ENCODE measurements at regions not wholly inside any gene's neighbourhood (a gene's known extent, or its start where the extent isn't known, plus 50 kb on each side); places are given as distances from the start of the nearest gene placed in this dataset.

DNA sequence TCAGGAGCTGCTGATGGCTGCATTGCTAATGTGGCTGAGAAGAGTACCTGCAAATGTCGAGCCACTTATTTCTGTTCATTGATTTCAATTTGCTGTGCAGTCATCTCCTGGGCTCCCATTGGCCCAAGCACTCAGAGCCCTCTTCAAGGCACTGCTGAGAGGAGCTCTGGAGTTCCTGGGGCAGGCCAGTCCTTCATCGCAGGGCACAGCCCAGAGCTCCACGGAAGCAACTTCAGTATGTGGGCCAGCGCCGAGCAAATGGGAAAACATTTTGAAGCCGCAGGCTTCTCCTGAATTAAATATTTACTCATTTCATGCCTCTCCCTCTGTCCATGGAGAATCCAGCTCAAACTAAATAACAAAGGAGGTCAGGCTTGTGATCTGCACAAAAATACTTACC lies 383.3 kb downstream of the BCOR start:
- 100% methylated on average over 3 of the region's 6 CpGs; no CpG with 5 or more reads in 1 of the 2 experiments for WGBS, 2 experiments (ENCODE audit: insufficient coverage in 2 of 2)

DNA sequence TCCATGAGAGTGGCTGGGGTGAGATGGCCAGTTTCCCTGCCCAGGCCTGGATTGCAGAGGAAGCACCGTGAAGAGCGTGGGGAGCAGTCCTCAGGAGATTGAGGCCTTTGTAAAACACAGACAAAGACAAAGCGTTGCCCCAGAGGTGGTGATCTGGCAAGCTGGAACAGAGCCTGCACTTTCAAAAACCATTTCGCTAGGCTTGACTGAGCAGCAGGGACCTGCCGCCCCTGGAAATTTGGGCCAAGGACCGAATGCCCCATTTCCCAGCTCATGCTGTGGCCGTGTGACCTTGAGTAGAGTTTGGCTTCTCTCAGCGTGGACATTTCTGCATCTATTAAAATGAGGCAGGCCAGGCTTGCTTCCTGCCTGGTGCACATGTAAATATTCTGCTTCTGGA lies 381.4 kb downstream of the BCOR start:
- Histone ChIP-seq H3K27ac (ENCODE audit: low read depth, low read length, severe bottlenecking) (no peak overlapping the region), H3K4me3 (ENCODE audit: extremely low read depth, insufficient read depth, low read length, poor library complexity, severe bottlenecking) (no peak overlapping the region), H3K9me3 (ENCODE audit: control insufficient read depth, low read length) (no peaks in the 10 kb centered on the region), H3K36me3 (ENCODE audit: control insufficient read depth, insufficient read depth, low read length) (no peaks in the 10 kb centered on the region), H3K4me1 (ENCODE audit: control insufficient read depth, insufficient read depth, low read length, poor library complexity, severe bottlenecking) (no peaks in the 10 kb centered on the region)
- 60 to 87% methylated on average over 2 to 8 of the region's 8 CpGs for WGBS, 2 experiments (ENCODE audit: insufficient coverage in 2 of 2)

More for the DNA sequence above, 383.3 kb downstream of the BCOR start:
- no peaks in the 10 kb centered on the region for H3K4me1 ChIP-seq (ENCODE audit: control insufficient read depth, insufficient read depth, low read length, poor library complexity, severe bottlenecking)
- no peak overlapping the region for H3K27ac ChIP-seq (ENCODE audit: low read depth, low read length, severe bottlenecking)
- no peaks in the 10 kb centered on the region for H3K9me3 ChIP-seq (ENCODE audit: control insufficient read depth, low read length)
- H3K36me3 ChIP-seq (ENCODE audit: control insufficient read depth, insufficient read depth, low read length) = no peaks in the 10 kb centered on the region
- H3K4me3 ChIP-seq (ENCODE audit: extremely low read depth, insufficient read depth, low read length, poor library complexity, severe bottlenecking) = no peak overlapping the region

GRCh38 chrX:39716802-39717540 lies 380.8 kb downstream of the BCOR start:
- no peaks in the 10 kb centered on the region for H3K4me1 ChIP-seq (ENCODE audit: control insufficient read depth, insufficient read depth, low read length, poor library complexity, severe bottlenecking)
- H3K36me3 ChIP-seq (ENCODE audit: control insufficient read depth, insufficient read depth, low read length) = no peaks in the 10 kb centered on the region
- no peak overlapping the region for H3K4me3 ChIP-seq (ENCODE audit: extremely low read depth, insufficient read depth, low read length, poor library complexity, severe bottlenecking)
- H3K9me3 ChIP-seq (ENCODE audit: control insufficient read depth, low read length) = no peaks in the 10 kb centered on the region
- WGBS, 2 experiments (ENCODE audit: insufficient coverage in 2 of 2) = no CpG with 5 or more reads among the region's 6 CpGs
- no peak overlapping the region for H3K27ac ChIP-seq (ENCODE audit: low read depth, low read length, severe bottlenecking)

DNA sequence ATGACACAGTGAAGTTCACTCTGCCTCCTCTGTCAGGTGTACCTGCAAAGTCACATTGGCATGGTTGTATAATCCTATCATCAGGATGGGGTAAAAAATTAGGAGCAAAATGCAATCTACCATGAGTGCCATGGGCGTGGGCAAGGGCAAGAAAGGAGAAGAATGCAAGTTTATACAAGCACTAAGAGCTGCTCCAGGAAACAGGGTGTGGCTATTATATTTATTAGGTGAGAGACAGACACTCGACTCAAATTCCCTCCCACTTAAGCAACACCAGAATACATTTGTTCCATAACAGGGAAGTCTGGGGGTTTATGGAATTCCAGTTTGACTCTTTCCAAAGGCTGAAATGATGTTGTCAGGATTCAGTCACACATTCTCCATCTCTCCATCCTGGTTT lies 378.8 kb downstream of the BCOR start:
- H3K27ac ChIP-seq (ENCODE audit: low read depth, low read length, severe bottlenecking) = no peak overlapping the region
- 100% methylated on average over 1 of the region's 2 CpGs; no CpG with 5 or more reads in 1 of the 2 experiments for WGBS, 2 experiments (ENCODE audit: insufficient coverage in 2 of 2)

DNA sequence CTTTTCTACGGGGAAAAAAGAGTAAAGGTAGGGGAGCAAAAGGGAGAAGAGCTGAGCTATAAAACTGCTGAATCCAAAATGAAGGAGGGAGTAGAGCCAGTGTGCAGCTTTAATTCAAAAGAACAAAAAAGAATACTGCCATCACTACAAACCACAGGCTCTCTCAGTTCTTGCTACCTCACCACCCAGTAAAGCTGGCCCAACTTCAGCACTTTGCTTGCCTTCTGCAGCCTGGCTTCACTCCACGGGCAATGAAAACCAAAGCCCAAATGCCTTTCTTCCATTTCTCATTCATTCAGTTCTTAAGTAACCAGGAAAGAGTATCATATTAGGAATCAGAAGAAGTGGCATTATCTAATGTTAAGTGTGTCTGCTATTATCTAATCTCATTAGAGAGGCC lies 376.8 kb downstream of the BCOR start:
- H3K9me3 ChIP-seq (ENCODE audit: control insufficient read depth, low read length) = no peaks in the 10 kb centered on the region
- no peaks in the 10 kb centered on the region for H3K4me1 ChIP-seq (ENCODE audit: control insufficient read depth, insufficient read depth, low read length, poor library complexity, severe bottlenecking)
- H3K4me3 ChIP-seq (ENCODE audit: extremely low read depth, insufficient read depth, low read length, poor library complexity, severe bottlenecking) = no peak overlapping the region
- no peak overlapping the region for H3K27ac ChIP-seq (ENCODE audit: low read depth, low read length, severe bottlenecking)
- H3K36me3 ChIP-seq (ENCODE audit: control insufficient read depth, insufficient read depth, low read length) = no peaks in the 10 kb centered on the region
- WGBS, 2 experiments (ENCODE audit: insufficient coverage in 2 of 2) = no CpG with 5 or more reads among the region's 2 CpGs

More for the DNA sequence above, 378.8 kb downstream of the BCOR start:
- Histone ChIP-seq H3K9me3 (ENCODE audit: control insufficient read depth, low read length) (no peaks in the 10 kb centered on the region), H3K4me1 (ENCODE audit: control insufficient read depth, insufficient read depth, low read length, poor library complexity, severe bottlenecking) (no peaks in the 10 kb centered on the region), H3K4me3 (ENCODE audit: extremely low read depth, insufficient read depth, low read length, poor library complexity, severe bottlenecking) (no peak overlapping the region), H3K36me3 (ENCODE audit: control insufficient read depth, insufficient read depth, low read length) (no peaks in the 10 kb centered on the region)

DNA sequence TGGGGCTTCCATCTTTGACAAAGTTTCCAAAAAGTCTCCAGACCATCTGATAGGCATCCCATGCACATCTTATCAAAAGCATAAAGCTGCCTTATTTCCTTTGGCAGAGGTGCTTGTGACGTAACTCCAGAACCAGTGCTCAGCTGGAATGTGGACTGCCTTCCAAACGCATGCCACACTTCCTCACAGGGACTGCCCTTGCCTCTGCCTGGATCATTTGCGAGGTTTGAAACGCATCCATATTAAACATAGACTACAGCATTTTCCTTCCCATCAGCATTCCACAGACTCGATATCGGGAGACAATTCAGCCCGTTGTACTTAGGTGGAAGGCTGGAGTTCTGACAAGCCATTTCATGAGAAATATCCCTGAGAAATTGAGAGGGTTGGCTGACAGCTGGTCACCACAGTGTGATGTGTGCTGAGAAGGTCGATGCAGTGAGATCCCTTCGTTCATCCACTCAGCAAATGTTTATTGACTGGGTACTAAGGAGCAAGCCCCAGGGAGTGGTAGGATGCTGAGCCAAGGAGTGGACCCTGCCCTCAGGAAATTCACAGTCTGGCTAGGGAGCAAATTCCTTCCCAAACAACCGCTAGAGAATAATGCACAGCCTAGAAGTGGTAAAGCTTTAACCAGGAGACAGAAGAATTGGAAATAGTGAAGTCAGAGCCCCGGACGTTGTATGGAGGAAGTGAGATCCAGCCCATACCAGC lies 376.0 kb downstream of the BCOR start:
- no peak overlapping the region for H3K4me3 ChIP-seq (ENCODE audit: extremely low read depth, insufficient read depth, low read length, poor library complexity, severe bottlenecking)
- no peaks in the 10 kb centered on the region for H3K4me1 ChIP-seq (ENCODE audit: control insufficient read depth, insufficient read depth, low read length, poor library complexity, severe bottlenecking)
- no peak overlapping the region for H3K27ac ChIP-seq (ENCODE audit: low read depth, low read length, severe bottlenecking)
- WGBS, 2 experiments (ENCODE audit: insufficient coverage in 2 of 2) = 96 to 100% methylated on average over 1 to 4 of the region's 12 CpGs
- no peaks in the 10 kb centered on the region for H3K36me3 ChIP-seq (ENCODE audit: control insufficient read depth, insufficient read depth, low read length)
- no peaks in the 10 kb centered on the region for H3K9me3 ChIP-seq (ENCODE audit: control insufficient read depth, low read length)

DNA sequence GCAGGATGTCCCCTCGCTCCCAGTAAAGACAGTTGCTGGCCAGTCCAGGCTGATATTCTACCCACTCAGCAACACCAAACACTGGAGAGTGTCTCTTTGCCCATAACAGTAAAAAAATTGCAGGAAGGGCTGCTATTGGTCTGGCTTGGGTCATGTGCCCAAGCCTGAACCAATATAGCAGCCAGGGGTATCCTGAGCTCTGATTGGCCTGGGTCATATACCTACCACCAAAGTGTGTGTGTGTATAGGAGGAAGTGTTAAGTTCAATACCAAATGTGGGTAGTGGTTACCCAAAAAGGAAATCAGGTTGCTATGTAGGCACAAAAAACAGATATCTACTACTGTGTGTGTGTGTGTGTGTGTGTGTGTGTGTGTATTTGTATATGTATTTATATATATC lies 373.2 kb downstream of the BCOR start:
- no CpG with 5 or more reads among the region's 1 CpG for WGBS, 2 experiments (ENCODE audit: insufficient coverage in 2 of 2)
- H3K4me3 ChIP-seq (ENCODE audit: extremely low read depth, insufficient read depth, low read length, poor library complexity, severe bottlenecking) = no peak overlapping the region
- no peak overlapping the region for H3K27ac ChIP-seq (ENCODE audit: low read depth, low read length, severe bottlenecking)
- no peaks in the 10 kb centered on the region for H3K36me3 ChIP-seq (ENCODE audit: control insufficient read depth, insufficient read depth, low read length)
- H3K9me3 ChIP-seq (ENCODE audit: control insufficient read depth, low read length) = no peaks in the 10 kb centered on the region
- peaks cover 5% of the 10 kb centered on the region for H3K4me1 ChIP-seq (ENCODE audit: control insufficient read depth, insufficient read depth, low read length, poor library complexity, severe bottlenecking)

GRCh38 chrX:39725114-39725513 lies 372.6 kb downstream of the BCOR start:
- peaks cover 10% of the 10 kb centered on the region for H3K4me1 ChIP-seq (ENCODE audit: control insufficient read depth, insufficient read depth, low read length, poor library complexity, severe bottlenecking)
- 100% methylated on average over 3 of the region's 4 CpGs; no CpG with 5 or more reads in 1 of the 2 experiments for WGBS, 2 experiments (ENCODE audit: insufficient coverage in 2 of 2)
- H3K4me3 ChIP-seq (ENCODE audit: extremely low read depth, insufficient read depth, low read length, poor library complexity, severe bottlenecking) = no peak overlapping the region
- no peak overlapping the region for H3K27ac ChIP-seq (ENCODE audit: low read depth, low read length, severe bottlenecking)
- no peaks in the 10 kb centered on the region for H3K36me3 ChIP-seq (ENCODE audit: control insufficient read depth, insufficient read depth, low read length)
- no peaks in the 10 kb centered on the region for H3K9me3 ChIP-seq (ENCODE audit: control insufficient read depth, low read length)

DNA sequence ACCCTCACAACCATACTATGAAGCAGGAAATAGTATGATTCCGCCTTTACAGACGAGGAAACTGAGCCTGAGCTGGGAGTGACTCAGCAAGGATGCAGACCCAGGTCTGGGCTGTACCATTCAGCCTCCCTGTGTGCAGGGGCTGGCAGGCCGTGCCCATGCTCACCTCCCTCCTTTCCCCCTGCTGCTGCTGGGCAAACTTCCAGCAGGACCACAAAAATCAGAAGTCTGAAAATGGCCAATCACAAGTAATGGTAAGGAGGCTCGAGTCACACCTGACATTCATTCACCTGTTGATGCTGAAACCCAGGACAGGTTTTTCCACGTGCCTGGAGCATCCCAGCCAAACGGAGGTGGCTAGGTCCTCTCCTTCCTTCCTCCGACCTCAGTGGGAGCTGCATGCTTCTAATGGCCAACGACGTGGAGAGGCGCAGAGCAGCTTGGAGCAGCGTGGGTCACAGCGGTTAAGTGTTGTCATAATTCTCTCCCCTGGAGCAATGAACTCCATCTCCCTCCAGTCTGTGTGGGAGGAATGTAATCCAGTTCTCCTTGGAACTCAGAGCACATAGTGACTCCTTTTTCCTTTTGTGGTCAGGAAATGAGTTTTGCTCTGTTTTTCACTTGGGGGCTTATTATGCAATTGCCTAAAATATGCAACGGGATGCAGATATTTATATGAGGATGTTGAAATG lies 371.7 kb downstream of the BCOR start:
- no peaks in the 10 kb centered on the region for H3K9me3 ChIP-seq (ENCODE audit: control insufficient read depth, low read length)
- WGBS, 2 experiments (ENCODE audit: insufficient coverage in 2 of 2) = 86 to 100% methylated on average over 1 to 2 of the region's 13 CpGs
- no peaks in the 10 kb centered on the region for H3K36me3 ChIP-seq (ENCODE audit: control insufficient read depth, insufficient read depth, low read length)
- no peak overlapping the region for H3K4me3 ChIP-seq (ENCODE audit: extremely low read depth, insufficient read depth, low read length, poor library complexity, severe bottlenecking)
- H3K4me1 ChIP-seq (ENCODE audit: control insufficient read depth, insufficient read depth, low read length, poor library complexity, severe bottlenecking) = peaks cover 11% of the 10 kb centered on the region
- no peak overlapping the region for H3K27ac ChIP-seq (ENCODE audit: low read depth, low read length, severe bottlenecking)

- Histone ChIP-seq H3K9me3 (ENCODE audit: control insufficient read depth, low read length) (no peaks in the 10 kb centered on the region), H3K4me3 (ENCODE audit: extremely low read depth, insufficient read depth, low read length, poor library complexity, severe bottlenecking) (no peak overlapping the region), H3K4me1 (ENCODE audit: control insufficient read depth, insufficient read depth, low read length, poor library complexity, severe bottlenecking) (peaks cover 15% of the 10 kb centered on the region), H3K36me3 (ENCODE audit: control insufficient read depth, insufficient read depth, low read length) (no peaks in the 10 kb centered on the region), H3K27ac (ENCODE audit: low read depth, low read length, severe bottlenecking) (no peak overlapping the region)
- WGBS, 2 experiments (ENCODE audit: insufficient coverage in 2 of 2) = no CpG with 5 or more reads among the region's 3 CpGs
These were observed 371.0 kb downstream of the BCOR start for GRCh38 chrX:39726771-39727170.

Data from mesodermal cell (in vitro differentiated cells).